GM21526 (cell line): ENCODE measurements at regions not wholly inside any gene's neighbourhood (a gene's known extent, or its start where the extent isn't known, plus 50 kb on each side); places are given as distances from the start of the nearest gene placed in this dataset.
"Not testable (repeated sequence)": the region's sequence is repeated elsewhere in the genome, so short reads cannot be mapped to it uniquely, and the experiment has no call there.

Source experiments
- ATAC-seq: cut with Tn5 transposase; IDR thresholded peaks from one replicate; pipeline ENCODE4 v1.9.1; 2021; ENCODE audit warnings: moderate library complexity; ENCODE audit not compliant: unreplicated experiment, low FRiP score

GRCh38 chr7:116410694-116411093 is 88.8 kb upstream of the CAV2 start:
- ATAC-seq: not testable (repeated sequence)

DNA sequence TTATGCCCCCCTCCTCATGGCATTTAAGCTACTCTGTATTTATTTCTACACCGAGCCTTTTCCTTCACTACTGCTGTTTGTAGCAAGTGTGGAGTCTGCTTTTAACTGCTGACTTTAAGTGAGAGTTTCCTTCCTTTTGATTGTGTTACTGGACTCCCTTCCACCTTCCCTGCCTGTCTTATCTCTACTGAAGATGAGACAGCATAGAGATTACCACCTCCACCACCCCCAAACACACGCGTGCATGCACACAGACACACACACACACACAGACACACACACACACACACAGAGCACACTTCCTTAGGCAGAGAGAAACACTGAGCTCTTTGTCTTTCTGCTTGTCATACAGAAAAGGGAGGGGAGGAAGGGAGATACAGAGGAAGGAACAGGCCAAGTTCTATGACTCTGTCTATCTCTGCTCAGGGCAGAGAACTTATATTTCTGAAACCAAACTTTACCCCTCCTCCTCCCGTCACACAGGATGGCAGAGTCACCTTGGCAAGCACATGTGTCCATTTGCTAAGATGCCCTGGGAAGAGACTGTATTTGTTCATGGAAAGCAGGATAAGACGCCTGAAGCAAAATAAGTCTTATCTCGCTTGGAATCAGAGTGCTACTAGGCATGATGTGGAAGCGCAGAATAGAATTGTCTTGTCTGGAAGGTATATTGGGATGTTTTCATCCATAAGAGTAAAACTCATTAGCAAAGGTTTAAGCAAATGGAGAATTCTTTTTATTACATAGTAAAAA is 81.8 kb upstream of the CAV2 start:
- ATAC-seq: no peak

DNA sequence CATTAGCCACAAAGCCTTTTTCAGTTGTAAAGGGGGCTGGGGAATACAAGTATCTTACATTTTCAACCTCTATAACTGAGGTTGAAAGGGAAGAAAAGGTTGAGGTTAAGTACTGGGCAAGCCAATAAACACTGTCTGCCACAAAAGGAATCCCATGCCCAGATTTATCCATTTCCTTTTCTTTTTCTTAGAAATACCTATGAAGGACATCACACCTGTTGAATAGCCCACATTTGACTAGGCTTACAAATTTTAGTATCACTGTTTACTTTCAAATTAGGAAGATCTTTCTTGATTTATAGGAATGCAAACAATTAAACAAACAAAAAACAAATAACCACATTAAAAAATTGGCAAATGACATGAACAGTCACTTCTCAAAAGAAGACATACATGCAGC is 81.0 kb upstream of the CAV2 start:
- no peak for ATAC-seq

DNA sequence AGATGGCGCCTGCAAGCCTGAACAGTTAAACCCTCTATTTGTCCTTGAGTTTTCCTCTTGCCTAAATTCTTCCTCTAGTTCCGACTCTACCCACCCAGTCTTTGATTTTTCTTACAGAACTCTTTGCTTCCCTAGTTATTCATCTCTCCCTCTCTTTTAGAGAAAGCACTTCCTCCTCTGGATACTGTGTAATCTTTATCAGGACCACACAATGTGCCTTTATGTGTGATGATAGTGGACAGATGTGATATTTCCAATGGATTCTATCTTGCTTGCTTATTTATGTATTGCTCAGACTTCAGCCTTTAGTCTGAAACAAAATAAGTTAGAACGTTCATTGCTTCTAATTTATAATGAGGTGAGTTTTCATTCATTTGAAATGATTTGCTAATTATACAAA is 79.5 kb upstream of the CAV2 start:
- ATAC-seq: no peak

- no peak for ATAC-seq
These were observed 78.2 kb upstream of the CAV2 start for GRCh38 chr7:116421298-116421697.

GRCh38 chr7:116422683-116423082 is 76.9 kb upstream of the CAV2 start:
- no peak for ATAC-seq

DNA sequence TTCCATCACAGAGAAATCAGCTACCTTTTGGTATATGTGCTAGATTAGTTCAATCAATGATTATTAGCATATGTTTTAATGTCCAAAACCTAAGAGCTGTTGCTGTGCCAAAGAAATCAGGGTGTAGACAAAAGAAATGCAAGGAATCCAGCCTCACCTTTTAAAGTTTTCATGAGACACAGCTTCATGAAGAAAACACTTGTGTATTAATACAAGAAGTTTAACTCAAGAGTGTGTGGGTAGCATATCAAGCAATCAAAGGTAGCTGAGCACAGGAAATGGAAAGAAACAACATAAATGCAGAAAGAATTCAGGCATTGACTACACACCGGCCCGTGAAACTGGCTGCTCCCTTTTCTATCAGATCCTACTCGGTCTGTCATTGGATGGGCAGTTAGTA is 76.0 kb upstream of the CAV2 start:
- no peak for ATAC-seq

- ATAC-seq: no peak
These were observed 73.8 kb upstream of the CAV2 start for GRCh38 chr7:116425647-116426209.

GRCh38 chr7:116426428-116427156 is 72.9 kb upstream of the CAV2 start:
- ATAC-seq: no peak

GRCh38 chr7:116429986-116430619 is 69.4 kb upstream of the CAV2 start:
- ATAC-seq: no peak

GRCh38 chr7:116431787-116432526 is 67.6 kb upstream of the CAV2 start:
- ATAC-seq: no peak

DNA sequence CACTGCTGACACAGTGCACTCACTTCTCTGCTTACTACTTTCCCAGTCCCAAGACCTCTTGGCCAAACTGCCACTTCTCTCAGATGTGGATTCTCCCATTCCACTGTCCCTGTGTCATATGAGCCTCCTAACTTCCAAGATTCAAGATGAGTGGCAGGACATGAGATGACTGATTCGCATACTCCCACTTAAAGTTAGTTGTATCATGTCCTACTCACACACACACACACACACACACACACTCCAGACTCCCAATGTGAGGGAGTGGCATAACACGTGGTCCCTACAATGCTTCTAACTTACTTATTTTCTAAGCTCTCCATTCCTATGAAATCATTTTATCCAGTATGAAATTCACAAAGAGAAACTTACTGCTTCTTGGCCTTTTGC is 67.0 kb upstream of the CAV2 start:
- ATAC-seq: no peak

DNA sequence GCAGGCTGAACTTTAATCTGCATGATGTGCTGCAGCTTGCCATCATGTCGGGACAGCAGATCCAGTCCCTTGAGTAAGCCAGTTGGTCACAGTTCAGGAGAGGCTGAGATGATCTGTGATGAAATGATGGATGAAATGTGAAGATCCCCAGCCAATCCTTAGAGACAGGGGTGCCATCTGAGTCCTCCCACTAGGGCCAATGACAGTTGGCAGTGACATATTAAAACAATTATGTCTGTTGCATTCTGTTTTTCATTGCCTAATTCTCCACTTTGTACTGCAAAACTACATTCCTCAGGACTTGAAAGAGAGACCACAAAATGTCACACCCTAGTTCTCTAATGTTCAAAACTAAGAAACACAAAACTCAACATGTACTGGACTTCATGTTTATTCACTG is 66.3 kb upstream of the CAV2 start:
- no peak for ATAC-seq

DNA sequence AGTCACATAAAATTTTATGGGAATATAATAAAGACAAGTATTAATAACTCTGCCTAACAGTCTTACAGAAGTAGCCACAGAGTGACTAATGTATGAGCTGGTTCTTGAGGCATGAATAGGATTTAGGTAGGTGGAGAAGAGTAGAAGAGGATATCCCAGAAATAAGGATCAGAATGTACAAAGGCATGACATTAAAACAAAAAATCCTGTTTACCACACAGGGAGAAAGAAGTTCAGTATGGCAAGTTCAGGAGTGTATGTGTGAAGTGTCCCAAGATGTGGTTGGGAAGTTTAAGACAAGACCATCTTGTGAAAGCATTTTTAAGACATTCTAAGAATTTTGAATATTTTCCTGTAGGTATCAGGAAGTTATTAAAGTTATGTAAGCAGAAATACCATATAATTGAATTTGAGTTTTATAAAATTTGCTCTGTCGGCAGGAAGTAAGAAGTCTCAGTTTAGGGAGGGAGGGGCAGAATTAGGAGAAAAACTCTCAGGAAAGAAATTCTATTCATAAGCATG is 64.7 kb upstream of the CAV2 start:
- ATAC-seq: no peak

DNA sequence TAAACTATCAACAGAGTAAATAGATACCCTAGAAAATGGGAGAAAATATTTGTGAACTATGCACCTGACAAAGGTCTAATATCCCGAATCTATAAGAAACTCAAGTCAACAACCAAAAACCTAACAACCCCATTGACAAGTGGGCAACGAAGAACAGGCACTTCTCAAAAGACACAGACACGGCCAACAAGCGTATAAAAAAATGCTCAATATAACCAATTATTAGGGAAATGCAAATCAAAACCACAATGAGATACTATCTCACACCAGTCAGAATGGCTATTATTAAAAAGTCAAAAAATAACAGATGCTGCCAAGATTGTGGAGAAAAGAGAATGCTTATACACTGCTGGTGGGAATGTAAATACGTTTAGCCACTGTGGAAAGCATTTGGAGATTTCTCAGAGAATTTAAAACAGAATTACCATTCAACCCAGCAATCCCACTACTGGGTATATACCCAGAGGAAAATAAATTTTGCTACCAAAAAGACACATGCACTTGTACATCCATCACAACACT is 63.2 kb upstream of the CAV2 start:
- ATAC-seq: no peak

GRCh38 chr7:116438267-116438666 is 61.3 kb upstream of the CAV2 start:
- no peak for ATAC-seq

- no peak for ATAC-seq
These were observed 60.5 kb upstream of the CAV2 start for GRCh38 chr7:116439005-116439404.

- ATAC-seq: no peak
These were observed 59.5 kb upstream of the CAV2 start for GRCh38 chr7:116439841-116440549.

- ATAC-seq: no peak
These were observed 58.0 kb upstream of the CAV2 start for GRCh38 chr7:116441534-116441933.

DNA sequence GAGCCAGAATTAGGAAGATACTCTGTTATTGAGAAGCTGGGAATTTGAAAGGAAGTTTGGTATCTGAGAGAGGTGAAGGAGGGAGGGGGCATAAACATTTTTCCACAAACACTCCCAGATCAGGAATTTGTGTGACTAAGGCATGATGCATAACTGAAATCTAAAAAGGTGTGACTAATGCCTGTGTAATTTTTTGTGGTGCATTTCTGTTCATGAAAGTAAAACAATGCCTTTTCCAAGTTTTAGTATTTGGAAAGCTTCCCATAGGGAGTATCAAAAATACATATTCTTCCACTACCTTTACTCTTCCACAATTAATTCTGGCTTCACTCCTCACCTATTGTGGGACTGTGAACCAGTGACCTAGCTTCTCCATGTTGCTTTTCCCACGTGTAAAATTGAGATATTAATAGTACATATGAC is 56.4 kb upstream of the CAV2 start:
- no peak for ATAC-seq
